ENCODE measurements at regions not wholly inside any gene's neighbourhood (a gene's known extent, or its start where the extent isn't known, plus 50 kb on each side); places are given as distances from the start of the nearest gene placed in this dataset.

DNA sequence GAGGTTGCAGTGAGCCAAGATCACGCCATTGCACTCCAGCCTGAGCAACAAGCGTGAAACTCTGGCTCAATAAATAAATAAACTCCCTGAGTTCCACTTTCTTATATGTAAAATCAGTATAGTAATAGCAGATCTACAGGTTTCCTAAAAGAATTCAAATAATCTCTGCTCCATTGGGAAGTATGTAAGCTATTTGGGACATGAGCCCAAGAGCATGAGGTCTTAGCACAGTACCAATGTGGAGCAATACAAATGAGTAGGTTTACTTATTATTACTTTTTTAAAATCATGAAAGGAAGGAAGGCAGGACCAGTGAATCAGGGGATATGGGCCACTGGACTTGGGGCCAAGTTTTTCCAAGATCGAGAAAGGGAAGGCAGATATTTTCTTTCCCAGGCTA is 216.9 kb upstream of the DIO2 start:
- TF ChIP-seq, protein P1, sequence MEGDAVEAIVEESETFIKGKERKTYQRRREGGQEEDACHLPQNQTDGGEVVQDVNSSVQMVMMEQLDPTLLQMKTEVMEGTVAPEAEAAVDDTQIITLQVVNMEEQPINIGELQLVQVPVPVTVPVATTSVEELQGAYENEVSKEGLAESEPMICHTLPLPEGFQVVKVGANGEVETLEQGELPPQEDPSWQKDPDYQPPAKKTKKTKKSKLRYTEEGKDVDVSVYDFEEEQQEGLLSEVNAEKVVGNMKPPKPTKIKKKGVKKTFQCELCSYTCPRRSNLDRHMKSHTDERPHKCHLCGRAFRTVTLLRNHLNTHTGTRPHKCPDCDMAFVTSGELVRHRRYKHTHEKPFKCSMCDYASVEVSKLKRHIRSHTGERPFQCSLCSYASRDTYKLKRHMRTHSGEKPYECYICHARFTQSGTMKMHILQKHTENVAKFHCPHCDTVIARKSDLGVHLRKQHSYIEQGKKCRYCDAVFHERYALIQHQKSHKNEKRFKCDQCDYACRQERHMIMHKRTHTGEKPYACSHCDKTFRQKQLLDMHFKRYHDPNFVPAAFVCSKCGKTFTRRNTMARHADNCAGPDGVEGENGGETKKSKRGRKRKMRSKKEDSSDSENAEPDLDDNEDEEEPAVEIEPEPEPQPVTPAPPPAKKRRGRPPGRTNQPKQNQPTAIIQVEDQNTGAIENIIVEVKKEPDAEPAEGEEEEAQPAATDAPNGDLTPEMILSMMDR (IDR thresholded peaks at IDR 0.05), result no peak
- no peak for TF ChIP-seq EZH2 (IDR thresholded peaks at IDR 0.05; ENCODE audit: borderline replicate concordance, insufficient read depth, low read depth, low read length, poor library complexity, severe bottlenecking)
